T47D (cell line): ENCODE measurements at regions not wholly inside any gene's neighbourhood (a gene's known extent, or its start where the extent isn't known, plus 50 kb on each side); places are given as distances from the start of the nearest gene placed in this dataset.

Source experiments
- DNase-seq, 2 experiments: peaks; one replicate each; pipeline versions ENCODE4 v3.0.0 to v3.0.0-alpha.2; 2011 to 2012; ENCODE audit warnings: low read depth in 1 of 2, low spot score in 1 of 2
- JUND ChIP-seq: IDR thresholded peaks from 2 replicates; pipeline ENCODE4 v1.6.1; 2012; ENCODE audit warnings: low read depth
- in situ Hi-C: cut with HindIII; loops from 2 replicates; pipeline ENCODE4 v1.10.0; 2016; ENCODE audit warnings: low sequenced_read_pairs, low pct_unique_long_range_greater_than_20kb

GRCh38 chr1:67557696-67558448 lies 127.1 kb upstream of the GADD45A start:
- no peak for TF ChIP-seq JUND
- in situ Hi-C loops, result no loop called here
- DNase-seq, result no peak

GRCh38 chr1:67558449-67559193 lies 126.4 kb upstream of the GADD45A start:
- TF ChIP-seq JUND, result no peak
- in situ Hi-C loops, result no loop called here
- no peak for DNase-seq

GRCh38 chr1:67559222-67559700 lies 125.7 kb upstream of the GADD45A start:
- TF ChIP-seq JUND, result no peak
- in situ Hi-C loops, result no loop called here
- DNase-seq, result no peak

GRCh38 chr1:67560580-67561255 lies 124.3 kb upstream of the GADD45A start:
- no peak for DNase-seq
- in situ Hi-C loops, result no loop called here
- TF ChIP-seq JUND, result no peak

GRCh38 chr1:67561704-67562113 lies 123.3 kb upstream of the GADD45A start:
- DNase-seq, result peak; percentile 7 to 90
- in situ Hi-C loops, result no loop called here
- no peak for TF ChIP-seq JUND

- TF ChIP-seq JUND, result no peak
- DNase-seq, result no peak
- in situ Hi-C loops, result no loop called here
These were observed 121.3 kb upstream of the GADD45A start for GRCh38 chr1:67563684-67564083.

- TF ChIP-seq JUND, result no peak
- DNase-seq, result no peak
- in situ Hi-C loops, result no loop called here
These were observed 120.8 kb upstream of the GADD45A start for GRCh38 chr1:67564193-67564592.

GRCh38 chr1:67566803-67567377 lies 118.1 kb upstream of the GADD45A start:
- in situ Hi-C loops, result no loop called here
- DNase-seq, result no peak
- TF ChIP-seq JUND, result no peak

- no peak for DNase-seq
- no peak for TF ChIP-seq JUND
- in situ Hi-C loops, result no loop called here
These were observed 114.4 kb upstream of the GADD45A start for GRCh38 chr1:67570486-67571143.

GRCh38 chr1:67571406-67571805 lies 113.6 kb upstream of the GADD45A start:
- in situ Hi-C loops, result no loop called here
- no peak for TF ChIP-seq JUND
- no peak for DNase-seq

- no peak for DNase-seq
- in situ Hi-C loops, result no loop called here
- no peak for TF ChIP-seq JUND
These were observed 113.0 kb upstream of the GADD45A start for GRCh38 chr1:67571901-67572593.
